Activated effector memory CD4-positive, alpha-beta T cell treated with Interleukin-2 at 50 U/mL for 16 hours (primary cell): ENCODE measurements at regions not wholly inside any gene's neighbourhood (a gene's known extent, or its start where the extent isn't known, plus 50 kb on each side); places are given as distances from the start of the nearest gene placed in this dataset.
"Not testable (repeated sequence)": the region's sequence is repeated elsewhere in the genome, so short reads cannot be mapped to it uniquely, and the experiment has no call there.

Experiments used
- DNase-seq: peaks from one replicate; pipeline ENCODE4 v3.0.0-alpha.2; 2020

- DNase-seq = no peak
These were observed 171.8 kb upstream of the S1PR3 start for GRCh38 chr9:88819476-88819875.

- no peak for DNase-seq
These were observed 171.2 kb upstream of the S1PR3 start for GRCh38 chr9:88820055-88820454.

GRCh38 chr9:88821033-88821745, 170.1 kb upstream of the S1PR3 start:
- DNase-seq = no peak

- DNase-seq = no peak
These were observed 169.5 kb upstream of the S1PR3 start for GRCh38 chr9:88821746-88822106.

GRCh38 chr9:88824711-88825110, 166.6 kb upstream of the S1PR3 start:
- DNase-seq = no peak

GRCh38 chr9:88826181-88826580, 165.1 kb upstream of the S1PR3 start:
- no peak for DNase-seq

GRCh38 chr9:88826771-88827181, 164.5 kb upstream of the S1PR3 start:
- no peak for DNase-seq

GRCh38 chr9:88828018-88828417, 163.2 kb upstream of the S1PR3 start:
- DNase-seq = no peak

GRCh38 chr9:88828492-88828974, 162.7 kb upstream of the S1PR3 start:
- no peak for DNase-seq

GRCh38 chr9:88829276-88829675, 162.0 kb upstream of the S1PR3 start:
- no peak for DNase-seq

GRCh38 chr9:88831713-88832407, 159.4 kb upstream of the S1PR3 start:
- no peak for DNase-seq

- DNase-seq = no peak
These were observed 157.3 kb upstream of the S1PR3 start for GRCh38 chr9:88833946-88834345.

- no peak for DNase-seq
These were observed 156.2 kb upstream of the S1PR3 start for GRCh38 chr9:88835038-88835466.

- no peak for DNase-seq
These were observed 155.5 kb upstream of the S1PR3 start for GRCh38 chr9:88835772-88836171.

- no peak for DNase-seq
These were observed 153.5 kb upstream of the S1PR3 start for GRCh38 chr9:88837731-88838130.

- DNase-seq = not testable (repeated sequence)
These were observed 141.4 kb upstream of the S1PR3 start for GRCh38 chr9:88849878-88850277.

- DNase-seq = no peak
These were observed 138.5 kb upstream of the S1PR3 start for GRCh38 chr9:88852794-88853193.

- no peak for DNase-seq
These were observed 120.6 kb upstream of the S1PR3 start for GRCh38 chr9:88870627-88871026.

- DNase-seq = no peak
These were observed 119.6 kb upstream of the S1PR3 start for GRCh38 chr9:88871669-88872068.

GRCh38 chr9:88872192-88872946, 118.9 kb upstream of the S1PR3 start:
- no peak for DNase-seq

- DNase-seq = no peak
These were observed 117.6 kb upstream of the S1PR3 start for GRCh38 chr9:88873635-88874034.

- DNase-seq = no peak
These were observed 116.9 kb upstream of the S1PR3 start for GRCh38 chr9:88874391-88874790.

- no peak for DNase-seq
These were observed 115.7 kb upstream of the S1PR3 start for GRCh38 chr9:88875400-88876120.
